Neural progenitor cell (in vitro differentiated cells): ENCODE measurements at regions not wholly inside any gene's neighbourhood (a gene's known extent, or its start where the extent isn't known, plus 50 kb on each side); places are given as distances from the start of the nearest gene placed in this dataset.
A peak's percentile ranks its signal among the peaks of the same experiment; 100 is the strongest.
"Not testable (repeated sequence)": the region's sequence is repeated elsewhere in the genome, so short reads cannot be mapped to it uniquely, and the experiment has no call there.

Experiments
- DNase-seq: peaks from one replicate; pipeline ENCODE4 v3.0.0-alpha.2; 2016; ENCODE audit warnings: low spot score
- H2AFZ ChIP-seq: fragments of 200-600 bp; sonication (generic); replicated peaks from 2 replicates; pipeline ENCODE4 v1.6.1; 2016; ENCODE audit warnings: antibody characterized with exemption
- H3F3A ChIP-seq: fragments of 200-600 bp; sonication (generic); 2 replicates; pipeline ENCODE4 v1.6.1; 2016; ENCODE audit warnings: antibody characterized with exemption, low read depth
- H3K27ac ChIP-seq: fragments of 200-600 bp; sonication (generic); 2 replicates; pipeline ENCODE4 v1.5.1; 2016; ENCODE audit warnings: mild to moderate bottlenecking
- H3K27me3 ChIP-seq: fragments of 200-600 bp; sonication (generic); 2 replicates; pipeline ENCODE4 v1.6.1; 2016; ENCODE audit warnings: mild to moderate bottlenecking, moderate library complexity
- H3K36me3 ChIP-seq: fragments of 200-600 bp; sonication (generic); 2 replicates; pipeline ENCODE4 v1.5.1; 2016
- H3K4me1 ChIP-seq: fragments of 200-600 bp; sonication (generic); 2 replicates; pipeline ENCODE4 v1.6.1; 2016; ENCODE audit warnings: mixed run types
- H3K4me2 ChIP-seq: fragments of 200-600 bp; sonication (generic); 2 replicates; pipeline ENCODE4 v1.6.1; 2016
- H3K4me3 ChIP-seq: fragments of 200-600 bp; sonication (generic); 2 replicates; pipeline ENCODE4 v1.5.1; 2016
- H3K79me2 ChIP-seq: fragments of 200-600 bp; sonication (generic); 2 replicates; pipeline ENCODE4 v1.6.1; 2016; ENCODE audit warnings: low read depth
- H3K9ac ChIP-seq: fragments of 200-600 bp; sonication (generic); 2 replicates; pipeline ENCODE4 v1.6.1; 2016
- H3K9me3 ChIP-seq: fragments of 200-600 bp; sonication (generic); 2 replicates; pipeline ENCODE4 v1.5.1; 2016; ENCODE audit warnings: low read depth
- H4K20me1 ChIP-seq: fragments of 200-600 bp; sonication (generic); 2 replicates; pipeline ENCODE4 v1.6.1; 2016; ENCODE audit warnings: low read depth
- H3K27ac Mint-ChIP-seq: 3 replicates; pipeline ENCODE4 v1.8.0; 2021; ENCODE audit warnings: mixed read lengths
- H3K27me3 Mint-ChIP-seq: 2 replicates; pipeline ENCODE4 v1.8.0; 2022; ENCODE audit warnings: low read depth, mild to moderate bottlenecking, inconsistent platforms, moderate library complexity, mixed read lengths; ENCODE audit not compliant: insufficient read depth
- H3K36me3 Mint-ChIP-seq: 3 replicates; pipeline ENCODE4 v1.8.0; 2021; ENCODE audit warnings: mixed read lengths
- H3K4me1 Mint-ChIP-seq: 3 replicates; pipeline ENCODE4 v1.8.0; 2021; ENCODE audit warnings: mixed read lengths
- H3K4me3 Mint-ChIP-seq: 3 replicates; pipeline ENCODE4 v1.8.0; 2021; ENCODE audit warnings: mild to moderate bottlenecking, moderate library complexity, mixed read lengths
- H3K9me3 Mint-ChIP-seq: 3 replicates; pipeline ENCODE4 v1.8.0; 2020; ENCODE audit warnings: mixed read lengths
- CTCF ChIP-seq: fragments of 200-600 bp; sonication (generic); IDR thresholded peaks from 2 replicates; pipeline ENCODE4 v1.5.1; 2017; ENCODE audit warnings: antibody characterized with exemption, mild to moderate bottlenecking
- EZH2 ChIP-seq: fragments of 200-600 bp; sonication (generic); IDR thresholded peaks from 2 replicates; pipeline ENCODE4 v1.6.1; 2017; ENCODE audit warnings: antibody characterized with exemption, mild to moderate bottlenecking, moderate library complexity
- EZH2phosphoT487 ChIP-seq: fragments of 200-600 bp; sonication (generic); IDR thresholded peaks from 2 replicates; pipeline ENCODE4 v1.6.1; 2017; ENCODE audit warnings: antibody characterized with exemption

GRCh38 chr22:49672014-49672516 lies 155.6 kb downstream of the BRD1 start:
- Histone ChIP-seq H3K36me3 (no peaks in the 10 kb centered on the region), H2AFZ (no peak overlapping the region), H3K4me1 (peaks cover 20% of the 10 kb centered on the region), H3K27ac (no peak overlapping the region), H3K27me3 (peaks cover 72% of the 10 kb centered on the region), H3K9me3 (no peaks in the 10 kb centered on the region), H3K79me2 (no peaks in the 10 kb centered on the region), H3F3A (peaks cover 13% of the 10 kb centered on the region), H3K4me2 (peak overlapping the region; percentile 93), H3K4me3 (peak overlapping the region; percentile 53), H4K20me1 (peaks cover 7% of the 10 kb centered on the region), H3K9ac (no peak overlapping the region)
- no peak for DNase-seq
- Mint-ChIP-seq H3K9me3 (peaks cover 6% of the 10 kb centered on the region), H3K4me1 (peaks cover 14% of the 10 kb centered on the region), H3K36me3 (no peaks in the 10 kb centered on the region), H3K27me3 (peaks cover 40% of the 10 kb centered on the region), H3K27ac (no peak overlapping the region), H3K4me3 (peak overlapping the region; percentile 78)
- TF ChIP-seq CTCF = no peak
- no peak for TF ChIP-seq EZH2
- no peak for TF ChIP-seq EZH2phosphoT487

- Histone ChIP-seq H3K9ac (no peak overlapping the region), H3K4me3 (peak overlapping the region; percentile 53), H2AFZ (no peak overlapping the region), H3K27ac (no peak overlapping the region), H3K79me2 (no peaks in the 10 kb centered on the region), H3K36me3 (no peaks in the 10 kb centered on the region), H3K4me1 (peaks cover 20% of the 10 kb centered on the region), H3K27me3 (peaks cover 72% of the 10 kb centered on the region), H3F3A (peaks cover 13% of the 10 kb centered on the region), H3K9me3 (no peaks in the 10 kb centered on the region), H3K4me2 (peak overlapping the region; percentile 93), H4K20me1 (peaks cover 7% of the 10 kb centered on the region)
- Mint-ChIP-seq H3K4me1 (peaks cover 16% of the 10 kb centered on the region), H3K9me3 (peaks cover 6% of the 10 kb centered on the region), H3K36me3 (no peaks in the 10 kb centered on the region), H3K4me3 (peak overlapping the region; percentile 78), H3K27ac (no peak overlapping the region), H3K27me3 (peaks cover 41% of the 10 kb centered on the region)
- TF ChIP-seq EZH2phosphoT487 (peak; percentile 62), EZH2 (peak; percentile 61), CTCF (no peak)
- DNase-seq = peak; percentile 40
These were observed 156.2 kb downstream of the BRD1 start for GRCh38 chr22:49671331-49672013.

- peaks cover 7% of the 10 kb centered on the region for H4K20me1 ChIP-seq
- Mint-ChIP-seq H3K9me3 (peaks cover 8% of the 10 kb centered on the region), H3K4me3 (peak overlapping the region; percentile 78), H3K36me3 (no peaks in the 10 kb centered on the region), H3K4me1 (peaks cover 16% of the 10 kb centered on the region), H3K27me3 (peaks cover 47% of the 10 kb centered on the region), H3K27ac (no peak overlapping the region)
- peak; percentile 77 for DNase-seq
- TF ChIP-seq EZH2phosphoT487 (no peak), CTCF (no peak), EZH2 (no peak)
- no peak overlapping the region for H3K27ac ChIP-seq
- peak overlapping the region; percentile 93 for H3K4me2 ChIP-seq
- H3K36me3 ChIP-seq = no peaks in the 10 kb centered on the region
- H3K9ac ChIP-seq = no peak overlapping the region
- H3K9me3 ChIP-seq = no peaks in the 10 kb centered on the region
- H3K27me3 ChIP-seq = peaks cover 72% of the 10 kb centered on the region
- no peaks in the 10 kb centered on the region for H3K79me2 ChIP-seq
- H2AFZ ChIP-seq = no peak overlapping the region
- H3K4me1 ChIP-seq = peaks cover 20% of the 10 kb centered on the region
- peaks cover 13% of the 10 kb centered on the region for H3F3A ChIP-seq
- peak overlapping the region; percentile 53 for H3K4me3 ChIP-seq
These were observed 157.0 kb downstream of the BRD1 start for GRCh38 chr22:49670456-49671330.

- peaks cover 13% of the 10 kb centered on the region for H3F3A ChIP-seq
- peaks cover 50% of the 10 kb centered on the region for H3K27me3 Mint-ChIP-seq
- not testable (repeated sequence) for H3K36me3 Mint-ChIP-seq, H3K79me2 ChIP-seq, H3K9ac ChIP-seq, H3K27ac ChIP-seq, H3K36me3 ChIP-seq, H4K20me1 ChIP-seq, H2AFZ ChIP-seq, H3K9me3 Mint-ChIP-seq, H3K9me3 ChIP-seq, H3K27ac Mint-ChIP-seq
- peak overlapping the region; percentile 64 for H3K4me3 Mint-ChIP-seq
- H3K27me3 ChIP-seq = peaks cover 66% of the 10 kb centered on the region
- peaks cover 20% of the 10 kb centered on the region for H3K4me1 ChIP-seq
- peaks cover 18% of the 10 kb centered on the region for H3K4me1 Mint-ChIP-seq
- peak; percentile 39 for DNase-seq
- peak overlapping the region; percentile 93 for H3K4me2 ChIP-seq
- H3K4me3 ChIP-seq = peak overlapping the region; percentile 53
These were observed 157.7 kb downstream of the BRD1 start for GRCh38 chr22:49669969-49670455.

- peaks cover 61% of the 10 kb centered on the region for H3K27me3 ChIP-seq
- not testable (repeated sequence) for H3K9ac ChIP-seq, H3K27ac Mint-ChIP-seq, H3K27ac ChIP-seq, H2AFZ ChIP-seq, DNase-seq, H3K36me3 ChIP-seq, H3K9me3 ChIP-seq, H3K36me3 Mint-ChIP-seq, H3K79me2 ChIP-seq, H3K9me3 Mint-ChIP-seq, H4K20me1 ChIP-seq
- H3K27me3 Mint-ChIP-seq = peaks cover 50% of the 10 kb centered on the region
- peak overlapping the region; percentile 53 for H3K4me3 ChIP-seq
- peaks cover 22% of the 10 kb centered on the region for H3K4me1 Mint-ChIP-seq
- H3K4me3 Mint-ChIP-seq = peak overlapping the region; percentile 64
- H3K4me1 ChIP-seq = peaks cover 20% of the 10 kb centered on the region
- H3K4me2 ChIP-seq = peak overlapping the region; percentile 93
- H3F3A ChIP-seq = peaks cover 13% of the 10 kb centered on the region
These were observed 158.2 kb downstream of the BRD1 start for GRCh38 chr22:49669427-49669968.
